ENCODE measurements at regions not wholly inside any gene's neighbourhood (a gene's known extent, or its start where the extent isn't known, plus 50 kb on each side); places are given as distances from the start of the nearest gene placed in this dataset.
"Not testable (repeated sequence)": the region's sequence is repeated elsewhere in the genome, so short reads cannot be mapped to it uniquely, and the experiment has no call there.

DNA sequence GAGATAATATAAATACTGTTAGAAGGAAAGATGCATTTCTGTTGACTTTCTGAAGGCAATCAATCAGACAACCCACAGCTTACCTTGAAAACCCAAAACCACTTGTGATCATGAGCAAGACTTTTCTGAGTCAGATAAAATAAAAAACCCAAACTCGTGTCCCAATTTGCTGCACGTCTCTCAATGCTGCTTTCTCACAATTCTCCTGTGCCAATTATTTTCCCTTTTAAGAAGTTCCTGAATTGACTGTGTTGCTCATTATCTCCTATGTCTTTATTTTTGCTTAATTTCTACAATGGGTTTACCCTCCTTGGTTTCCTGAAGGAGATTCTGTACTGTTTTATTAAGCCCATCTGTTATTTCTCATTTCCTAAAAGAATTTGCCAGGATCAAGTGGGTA lies 1891.9 kb upstream of the PCDH10 start:
- DNase-seq, result no peak

GRCh38 chr4:131258361-131258760 lies 1890.7 kb upstream of the PCDH10 start:
- peak in 1 of 58 donors; percentile 61 for DNase-seq

DNA sequence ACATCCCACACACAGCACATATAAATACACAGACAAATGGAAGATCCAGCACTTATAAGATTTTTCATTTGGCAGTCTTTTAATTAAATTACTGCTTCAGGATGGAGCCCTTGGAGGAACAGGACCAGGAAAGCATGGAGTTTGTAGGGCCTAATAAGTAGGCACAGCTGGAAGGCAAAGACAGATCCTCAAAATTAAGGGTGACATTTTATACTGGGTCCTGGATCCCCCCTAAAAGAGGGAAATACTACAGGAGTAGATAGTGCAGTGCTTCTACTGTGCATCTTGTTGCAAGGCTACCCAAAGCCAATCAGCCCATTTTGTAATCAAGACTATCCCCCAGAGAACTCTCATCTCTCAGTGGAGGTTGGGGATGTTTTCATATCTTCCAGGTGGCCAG lies 1860.7 kb upstream of the PCDH10 start:
- no peak for DNase-seq

GRCh38 chr4:131296192-131296591 lies 1852.9 kb upstream of the PCDH10 start:
- no peak for DNase-seq

DNA sequence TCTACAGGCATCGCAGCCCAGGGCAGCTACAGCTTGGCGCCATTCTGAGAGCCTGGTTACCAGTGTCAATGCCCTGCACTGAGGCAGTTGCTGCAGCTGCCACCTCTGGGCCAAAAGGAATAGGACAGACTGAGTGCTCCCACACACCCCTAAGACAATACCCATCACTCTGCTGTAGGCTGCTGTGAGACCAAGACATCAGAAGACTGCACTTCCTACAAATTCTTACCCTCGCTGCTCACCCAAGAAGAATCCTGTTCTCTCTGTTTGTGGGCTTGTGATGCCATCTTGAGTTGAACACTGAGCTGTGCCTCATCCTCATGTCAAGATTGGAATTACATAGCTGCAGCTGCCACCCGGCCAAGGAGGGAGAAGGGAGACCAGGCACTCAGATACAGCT lies 1847.0 kb upstream of the PCDH10 start:
- DNase-seq, result peak in 2 of 58 donors; percentile 0 to 1

DNA sequence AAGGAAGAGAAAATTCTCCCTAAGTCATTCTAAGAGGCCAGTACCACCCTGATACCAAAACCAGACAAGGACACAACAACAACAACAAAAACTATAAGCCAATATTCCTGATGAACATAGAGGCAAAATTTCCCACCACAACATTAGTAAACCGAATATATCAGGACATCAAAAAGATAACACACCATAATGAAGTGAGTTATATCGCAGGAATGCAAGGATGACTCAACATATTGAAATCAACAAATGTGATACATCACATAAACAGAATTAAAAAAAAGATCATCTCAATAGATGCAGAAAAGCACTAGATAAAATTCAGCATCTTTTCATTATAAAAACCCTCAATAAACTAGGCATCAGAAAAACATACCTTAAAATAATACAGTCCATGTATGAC lies 1844.4 kb upstream of the PCDH10 start:
- DNase-seq, result no peak

DNA sequence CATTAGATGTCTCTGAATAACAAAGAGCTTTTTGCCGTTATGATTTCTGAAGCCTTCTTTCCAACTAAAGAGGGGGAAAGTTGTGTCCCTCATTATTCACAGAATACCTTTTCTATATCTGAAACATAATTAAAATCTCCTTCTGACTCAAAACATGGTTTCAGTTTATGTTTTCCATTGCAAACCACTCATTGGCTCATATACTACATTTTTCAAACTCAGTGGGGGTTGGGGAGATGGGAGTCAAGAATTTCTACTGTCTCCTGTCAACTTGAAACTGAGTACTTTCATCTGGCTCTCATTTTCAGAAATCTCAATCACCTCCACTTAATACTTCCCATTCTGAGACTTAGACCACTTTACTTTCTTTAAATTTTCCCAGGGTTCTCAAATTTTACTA lies 1839.5 kb upstream of the PCDH10 start:
- DNase-seq, result no peak

- no peak for DNase-seq
These were observed 1833.0 kb upstream of the PCDH10 start for GRCh38 chr4:131316086-131316485.

DNA sequence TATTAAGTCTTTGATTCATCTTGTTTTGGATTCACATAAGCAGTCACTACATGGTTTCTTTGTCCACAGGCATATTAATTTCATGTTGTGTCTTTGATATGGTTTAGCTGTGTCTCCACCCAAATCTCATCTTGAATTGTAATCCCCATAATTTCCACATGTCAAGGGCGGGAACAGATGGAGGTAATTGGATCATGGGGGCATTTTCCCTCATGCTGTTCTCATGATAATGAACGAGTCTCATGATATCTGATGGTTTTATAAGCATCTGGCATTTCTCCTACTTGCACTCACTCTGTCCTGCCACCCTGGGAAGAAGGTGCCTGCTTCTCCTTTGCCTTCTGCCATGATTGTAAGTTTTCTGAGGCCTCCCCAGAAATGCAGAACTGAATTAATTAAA lies 1811.2 kb upstream of the PCDH10 start:
- no peak for DNase-seq

DNA sequence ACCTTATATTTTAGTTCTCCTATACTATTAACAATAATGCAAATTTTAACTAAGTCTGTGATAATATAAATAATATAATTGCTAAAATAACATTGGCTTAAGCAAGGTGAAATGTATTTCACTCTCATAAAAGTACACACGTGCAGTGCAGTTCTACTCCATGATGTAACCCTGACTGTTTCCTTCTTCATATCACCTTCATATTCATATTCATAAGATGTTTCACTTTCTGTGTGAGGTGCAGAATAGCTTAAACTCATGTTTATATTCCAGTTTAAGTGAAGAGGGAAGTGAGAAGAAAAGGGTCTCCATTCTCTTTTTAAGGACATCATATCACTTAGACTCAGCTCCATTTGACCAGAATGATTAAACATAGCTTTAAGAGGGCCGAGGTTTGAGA lies 1810.0 kb upstream of the PCDH10 start:
- no peak for DNase-seq

GRCh38 chr4:131344761-131345160 lies 1804.3 kb upstream of the PCDH10 start:
- no peak for DNase-seq

DNA sequence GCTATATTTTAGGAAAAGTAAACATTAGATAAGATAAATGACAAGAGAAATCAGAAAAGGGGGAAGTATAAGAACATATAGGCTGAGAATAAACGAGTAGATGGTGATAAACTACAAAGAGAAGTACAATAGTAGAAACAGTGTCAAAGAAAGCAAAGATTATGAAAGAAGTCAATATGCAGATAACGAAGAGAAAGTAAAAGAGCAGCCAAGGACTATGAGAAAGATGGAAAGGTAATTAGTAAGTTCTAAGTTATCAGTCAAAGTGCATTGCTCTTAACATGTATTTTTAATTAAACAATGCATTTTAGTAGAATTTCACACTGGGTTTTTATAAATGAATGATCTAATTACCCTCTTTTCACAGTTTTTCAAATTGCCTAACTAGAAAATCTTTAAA lies 1801.3 kb upstream of the PCDH10 start:
- DNase-seq, result no peak

DNA sequence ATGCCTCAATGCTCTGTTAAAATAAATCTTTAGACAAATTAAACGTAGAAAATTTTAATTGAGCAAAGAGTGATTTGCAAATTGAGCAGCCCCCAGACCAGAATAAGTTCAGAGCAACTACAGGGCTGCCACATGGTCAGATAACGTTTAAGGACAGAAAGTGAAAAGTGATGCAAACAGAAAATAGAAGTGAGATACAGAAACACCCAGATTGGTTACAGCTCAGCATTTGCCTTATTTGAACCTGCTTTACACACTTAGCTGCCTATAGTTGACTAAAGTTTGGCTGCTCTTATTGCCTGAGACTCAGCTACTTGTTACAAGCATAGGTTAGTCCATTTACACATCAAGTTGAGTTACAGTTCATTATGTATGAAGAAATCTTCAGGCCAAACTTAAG lies 1800.8 kb upstream of the PCDH10 start:
- no peak for DNase-seq

- not testable (repeated sequence) for DNase-seq
These were observed 1796.7 kb upstream of the PCDH10 start for GRCh38 chr4:131352371-131352770.

DNA sequence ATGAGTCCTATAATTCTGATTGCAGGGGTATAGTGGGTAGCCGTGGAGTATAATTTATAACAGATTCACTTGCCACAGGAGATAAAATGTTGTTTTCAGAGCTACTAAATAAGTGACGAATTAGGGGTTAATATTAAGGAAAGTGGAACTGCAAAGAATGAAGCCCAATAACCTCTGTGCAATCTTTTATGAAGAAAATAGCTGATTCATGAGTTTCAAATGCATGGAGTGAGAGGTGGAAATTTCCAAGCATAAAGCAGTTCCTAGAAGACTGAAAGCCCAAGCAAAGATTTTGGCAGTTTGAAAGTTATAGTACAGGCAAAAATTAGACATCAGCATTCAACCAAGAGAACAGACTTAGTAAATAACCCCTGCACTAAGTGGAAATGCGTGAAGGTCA lies 1782.4 kb upstream of the PCDH10 start:
- no peak for DNase-seq

DNA sequence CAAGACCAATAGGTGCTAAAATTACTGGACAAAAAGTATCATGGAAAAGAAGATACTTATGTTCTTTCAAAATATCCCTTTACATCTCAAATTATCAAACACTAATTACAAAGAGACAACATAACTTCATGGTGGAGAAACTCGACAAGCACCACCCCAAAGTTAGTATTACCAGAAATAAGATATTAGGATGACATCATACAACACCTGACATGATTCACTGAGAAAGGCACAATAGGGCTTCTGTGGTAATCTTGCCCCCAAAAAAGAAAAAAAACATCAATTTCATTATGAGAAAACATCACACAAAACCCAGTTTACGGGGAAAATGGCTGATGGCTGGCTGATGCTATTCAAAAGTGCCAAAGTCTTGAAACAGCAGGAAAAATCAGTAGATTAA lies 1781.7 kb upstream of the PCDH10 start:
- DNase-seq, result no peak

DNA sequence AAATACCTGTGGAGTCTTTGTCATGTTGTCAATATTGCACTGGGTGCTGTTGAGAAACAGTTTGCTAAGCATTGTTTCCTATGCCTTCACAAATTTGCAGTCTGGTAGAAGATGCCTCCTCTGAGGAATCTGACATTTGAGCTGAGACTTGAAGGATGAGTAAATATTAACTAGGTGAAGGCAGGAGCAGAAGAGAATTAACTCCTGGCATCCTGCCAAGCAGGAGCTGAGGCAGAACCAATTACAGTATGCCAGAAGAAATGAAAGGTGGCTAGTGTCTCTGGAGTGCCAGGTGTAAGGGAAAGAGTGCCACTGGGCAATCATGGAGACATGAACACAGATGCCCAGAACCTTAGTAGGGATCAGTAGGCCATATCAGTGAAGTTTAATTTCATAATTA lies 1778.2 kb upstream of the PCDH10 start:
- no peak for DNase-seq

GRCh38 chr4:131381055-131381454 lies 1768.0 kb upstream of the PCDH10 start:
- DNase-seq, result no peak

- DNase-seq, result no peak
These were observed 1766.3 kb upstream of the PCDH10 start for GRCh38 chr4:131382839-131383238.

- no peak for DNase-seq
These were observed 1760.8 kb upstream of the PCDH10 start for GRCh38 chr4:131388277-131388676.

DNA sequence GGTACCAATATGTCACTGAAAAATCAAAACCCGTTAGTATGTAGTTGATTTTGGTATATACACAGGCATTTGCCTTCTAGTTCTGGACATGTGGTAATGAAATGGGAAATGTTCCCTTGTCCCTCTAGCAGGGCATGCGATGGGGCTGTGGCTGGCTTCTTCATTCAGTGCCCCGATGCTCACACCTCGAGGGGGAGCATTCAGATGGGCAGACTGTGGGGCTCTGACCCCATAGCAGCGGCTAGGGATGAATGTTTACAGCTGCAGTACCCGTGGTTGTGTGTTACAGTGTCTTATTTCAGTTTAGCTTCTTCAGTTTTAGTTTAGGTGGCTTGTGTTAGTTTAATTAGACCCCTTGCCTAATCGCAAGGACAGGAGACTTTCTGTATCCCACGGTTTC lies 1741.0 kb upstream of the PCDH10 start:
- no peak for DNase-seq

- DNase-seq, result no peak
These were observed 1737.7 kb upstream of the PCDH10 start for GRCh38 chr4:131411393-131411792.

DNA sequence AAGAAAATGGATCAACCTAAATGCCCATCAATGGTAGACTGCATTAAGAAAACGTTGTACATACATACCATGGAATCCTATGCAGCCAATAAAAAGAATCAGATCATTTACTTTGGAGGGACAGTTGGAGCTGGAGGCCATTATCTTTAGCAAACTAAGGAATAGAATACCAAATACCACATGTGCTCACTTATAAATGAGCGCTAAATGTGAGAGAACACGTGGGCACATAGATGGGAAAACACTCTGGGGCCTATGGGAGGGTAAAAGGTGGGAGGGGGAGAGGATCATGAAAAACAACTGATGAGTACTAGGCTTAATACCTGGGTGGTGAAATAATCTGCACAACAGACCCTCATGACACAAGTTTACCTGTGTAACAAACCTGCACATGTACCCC lies 1729.9 kb upstream of the PCDH10 start:
- no peak for DNase-seq

- DNase-seq, result no peak
These were observed 1722.9 kb upstream of the PCDH10 start for GRCh38 chr4:131426023-131426758.
